A172 (cell line): ENCODE measurements at regions not wholly inside any gene's neighbourhood (a gene's known extent, or its start where the extent isn't known, plus 50 kb on each side); places are given as distances from the start of the nearest gene placed in this dataset.

Source experiments
- DNase-seq: peaks from one replicate; pipeline ENCODE4 v3.0.0-alpha.2; 2015; ENCODE audit warnings: low spot score

DNA sequence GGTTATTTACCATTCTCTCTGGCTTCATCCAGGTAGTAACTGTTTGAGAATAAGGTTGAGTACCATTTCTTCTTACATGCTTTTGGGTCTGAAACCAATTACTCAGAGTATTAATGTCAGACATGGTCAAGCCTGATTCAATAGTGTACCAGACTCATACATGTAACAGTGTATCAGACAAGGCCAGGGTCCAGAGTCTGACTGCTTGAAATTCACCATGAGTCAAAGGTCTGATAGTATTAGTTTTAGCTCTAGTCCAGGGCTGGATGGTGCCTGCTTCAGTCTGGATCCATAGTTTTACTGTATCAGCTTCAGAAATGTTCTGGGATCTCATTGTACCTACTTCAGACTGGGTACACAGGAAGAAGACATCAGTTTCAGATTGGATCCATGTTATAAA lies 394.4 kb downstream of the TSPY10 start:
- no peak for DNase-seq

DNA sequence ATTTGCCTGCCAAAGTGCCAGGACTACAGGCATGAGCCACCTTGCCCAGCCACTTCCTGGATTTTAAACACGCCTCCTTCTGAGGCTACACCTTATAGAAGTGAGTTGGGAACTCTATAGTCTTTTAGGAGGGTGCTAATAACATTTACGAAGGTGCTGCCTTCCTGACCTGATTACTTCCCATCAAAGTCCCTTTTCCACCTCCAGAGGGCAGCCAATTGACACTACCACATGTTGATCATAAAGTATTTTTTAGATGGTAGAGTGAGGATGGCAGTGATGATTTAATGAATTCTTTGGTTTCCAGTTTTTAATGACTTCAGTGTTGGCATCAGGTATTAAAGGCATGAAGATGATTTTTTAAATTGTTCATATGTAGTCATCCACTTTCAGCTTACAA lies 440.7 kb downstream of the TSPY10 start:
- peak; percentile 6 for DNase-seq
